GM18907 (cell line): ENCODE measurements at regions not wholly inside any gene's neighbourhood (a gene's known extent, or its start where the extent isn't known, plus 50 kb on each side); places are given as distances from the start of the nearest gene placed in this dataset.
A peak's percentile ranks its signal among the peaks of the same experiment; 100 is the strongest.
"Not testable (repeated sequence)": the region's sequence is repeated elsewhere in the genome, so short reads cannot be mapped to it uniquely, and the experiment has no call there.

Experiments
- ATAC-seq: cut with Tn5 transposase; IDR thresholded peaks from one replicate; pipeline ENCODE4 v1.9.1; 2021; ENCODE audit warnings: mild to moderate bottlenecking, moderate library complexity; ENCODE audit not compliant: unreplicated experiment

- ATAC-seq, result no peak
Measured at GRCh38 chr18:8987241-8987640, 115.3 kb upstream of the NDUFV2 start.

DNA sequence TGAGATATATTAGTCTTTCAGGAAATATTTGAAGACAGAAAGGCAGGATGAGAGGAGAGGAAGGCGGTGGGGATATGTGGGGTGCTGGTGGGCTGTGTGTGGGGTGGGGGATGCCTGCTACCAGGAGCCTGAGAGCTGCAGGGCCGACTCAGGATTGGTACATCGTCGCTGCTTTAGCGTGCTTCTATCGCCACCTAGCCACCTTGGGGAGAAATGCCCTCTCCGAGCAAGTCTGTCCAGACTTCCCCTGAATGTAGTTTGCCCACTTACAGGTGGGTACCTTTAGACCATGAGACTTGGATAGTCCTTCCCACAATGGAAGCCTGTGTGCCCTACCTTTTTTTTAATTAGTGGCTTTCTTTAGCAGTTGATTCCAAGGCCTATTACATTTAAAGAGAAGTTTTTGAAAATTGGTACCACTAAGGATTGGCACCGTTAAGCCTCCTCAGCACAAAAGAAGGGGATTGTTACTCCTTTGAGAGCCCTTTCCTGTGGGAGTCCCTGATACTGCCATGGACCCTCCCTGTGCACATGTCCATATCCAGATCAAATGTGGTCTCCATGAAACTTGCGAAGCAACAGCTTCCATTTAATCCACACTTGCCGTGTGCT is 114.1 kb upstream of the NDUFV2 start:
- peak; percentile 75 for ATAC-seq

GRCh38 chr18:8989017-8989416 is 113.5 kb upstream of the NDUFV2 start:
- ATAC-seq, result no peak

GRCh38 chr18:8989855-8990254 is 112.6 kb upstream of the NDUFV2 start:
- ATAC-seq, result no peak

- ATAC-seq, result no peak
Measured at GRCh38 chr18:8990276-8991031, 112.0 kb upstream of the NDUFV2 start.

GRCh38 chr18:8991155-8991554 is 111.3 kb upstream of the NDUFV2 start:
- no peak for ATAC-seq

GRCh38 chr18:8992500-8992899 is 110.0 kb upstream of the NDUFV2 start:
- not testable (repeated sequence) for ATAC-seq

GRCh38 chr18:8994603-8995002 is 107.9 kb upstream of the NDUFV2 start:
- ATAC-seq, result no peak

GRCh38 chr18:8995096-8995495 is 107.4 kb upstream of the NDUFV2 start:
- no peak for ATAC-seq

- ATAC-seq, result no peak
Measured at GRCh38 chr18:8996771-8997432, 105.6 kb upstream of the NDUFV2 start.

DNA sequence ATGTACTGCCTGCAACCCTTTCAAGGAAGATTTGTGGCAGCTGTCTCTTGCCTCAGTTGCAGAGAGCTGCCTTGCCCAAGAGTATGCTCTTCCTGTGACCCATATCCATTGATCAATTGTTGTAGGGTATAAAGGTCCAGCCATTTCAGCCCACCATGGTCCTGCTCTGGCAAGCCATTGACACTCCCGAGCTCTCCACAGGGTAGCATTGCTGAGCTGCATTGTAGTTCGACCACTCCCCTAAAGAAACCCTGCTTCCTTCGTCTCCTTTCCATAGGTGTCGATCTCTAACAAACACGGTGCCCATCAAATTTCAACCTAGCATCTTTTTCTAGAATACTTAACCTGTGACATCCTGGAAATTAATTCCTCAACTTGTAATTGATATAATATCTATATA is 104.9 kb upstream of the NDUFV2 start:
- no peak for ATAC-seq

DNA sequence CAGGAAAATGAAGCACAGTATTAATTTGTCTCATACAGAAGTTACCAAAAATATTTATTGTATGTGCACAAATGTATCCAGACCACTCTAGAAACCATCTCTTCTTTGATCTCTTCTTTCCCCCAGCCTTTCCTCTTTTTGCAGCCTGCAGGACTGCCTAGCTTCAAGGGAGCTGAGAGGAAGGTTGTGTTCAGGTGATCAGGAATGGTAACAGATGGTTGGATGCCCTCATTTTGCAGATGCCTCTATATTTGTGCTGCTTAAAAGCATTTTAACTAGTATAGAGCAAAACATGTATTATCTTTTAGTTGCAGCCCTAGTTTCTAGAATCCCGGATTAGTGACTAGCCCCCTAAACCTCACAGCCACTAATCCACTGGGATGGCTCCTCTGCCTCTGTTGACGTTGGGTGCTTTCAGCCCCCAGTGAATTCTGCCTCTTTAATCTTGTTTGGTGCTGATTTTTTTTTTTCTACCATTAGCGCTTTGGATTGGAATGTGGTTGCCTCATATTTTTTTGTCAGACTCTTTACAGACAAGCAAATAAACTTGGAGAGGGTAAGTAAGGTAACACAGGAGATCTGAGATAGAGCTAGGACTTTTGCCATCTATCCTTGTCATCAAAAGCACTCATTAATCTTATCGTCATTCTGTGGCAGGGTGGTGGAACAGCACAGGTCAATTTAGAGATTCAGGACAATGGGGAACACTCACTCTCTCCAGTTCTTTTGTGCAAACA is 103.8 kb upstream of the NDUFV2 start:
- ATAC-seq, result no peak

DNA sequence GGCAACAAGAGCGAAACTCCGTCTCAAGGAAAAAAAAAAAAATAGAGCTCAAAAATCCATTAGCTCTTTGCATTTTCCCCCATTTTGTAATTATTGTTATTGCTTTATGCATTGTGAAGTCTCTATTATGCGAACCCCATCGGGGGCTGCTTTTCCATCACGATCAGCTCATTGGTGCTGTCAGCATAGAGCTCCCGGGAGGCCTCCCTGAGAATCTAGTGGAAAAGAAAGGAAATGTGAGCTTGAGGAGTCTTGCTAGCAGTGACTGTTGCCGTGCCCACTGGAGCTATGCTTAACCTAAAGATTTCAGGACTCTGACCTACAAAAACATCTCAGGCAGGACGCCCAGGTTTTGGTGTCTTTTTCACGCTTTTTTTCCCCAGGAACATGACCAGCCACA is 102.6 kb upstream of the NDUFV2 start:
- no peak for ATAC-seq

- ATAC-seq, result no peak
Measured at GRCh38 chr18:9000733-9001132, 101.8 kb upstream of the NDUFV2 start.

GRCh38 chr18:9001209-9001608 is 101.3 kb upstream of the NDUFV2 start:
- ATAC-seq, result no peak

- ATAC-seq, result no peak
Measured at GRCh38 chr18:9003406-9004100, 98.9 kb upstream of the NDUFV2 start.

DNA sequence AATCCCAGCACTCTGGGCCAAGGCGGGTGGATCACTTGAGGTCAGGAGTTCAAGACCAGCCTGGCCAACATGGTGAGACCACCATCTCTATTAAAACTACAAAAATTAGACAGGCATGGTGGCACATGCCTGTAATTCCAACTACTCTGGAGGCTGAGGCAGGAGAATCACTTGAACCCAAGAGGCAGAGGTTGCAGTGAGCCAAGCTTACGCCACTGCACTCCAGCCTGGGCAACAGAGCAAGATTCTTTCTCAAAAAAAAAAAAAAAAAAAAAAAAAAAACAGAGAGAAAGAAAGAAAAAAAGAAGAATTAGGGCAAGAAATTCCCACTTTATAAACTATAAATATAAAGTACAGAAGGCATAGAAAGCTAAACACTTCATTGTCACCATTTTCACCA is 98.2 kb upstream of the NDUFV2 start:
- ATAC-seq, result not testable (repeated sequence)

DNA sequence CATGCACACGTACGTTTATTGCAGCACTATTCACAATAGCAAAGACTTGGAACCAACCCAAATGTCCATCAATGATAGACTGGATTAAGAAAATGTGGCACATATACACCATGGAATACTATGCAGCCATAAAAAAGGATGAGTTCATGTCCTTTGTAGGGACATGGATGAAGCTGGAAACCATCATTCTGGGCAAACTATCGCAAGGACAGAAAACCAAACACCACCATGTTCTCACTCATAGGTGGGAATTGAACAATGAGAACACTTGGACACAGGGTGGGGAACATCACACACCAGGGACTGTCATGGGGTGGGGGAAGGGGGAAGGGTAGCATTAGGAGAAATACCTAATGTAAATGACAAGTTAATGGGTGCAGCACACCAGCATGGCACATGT is 94.8 kb upstream of the NDUFV2 start:
- not testable (repeated sequence) for ATAC-seq

DNA sequence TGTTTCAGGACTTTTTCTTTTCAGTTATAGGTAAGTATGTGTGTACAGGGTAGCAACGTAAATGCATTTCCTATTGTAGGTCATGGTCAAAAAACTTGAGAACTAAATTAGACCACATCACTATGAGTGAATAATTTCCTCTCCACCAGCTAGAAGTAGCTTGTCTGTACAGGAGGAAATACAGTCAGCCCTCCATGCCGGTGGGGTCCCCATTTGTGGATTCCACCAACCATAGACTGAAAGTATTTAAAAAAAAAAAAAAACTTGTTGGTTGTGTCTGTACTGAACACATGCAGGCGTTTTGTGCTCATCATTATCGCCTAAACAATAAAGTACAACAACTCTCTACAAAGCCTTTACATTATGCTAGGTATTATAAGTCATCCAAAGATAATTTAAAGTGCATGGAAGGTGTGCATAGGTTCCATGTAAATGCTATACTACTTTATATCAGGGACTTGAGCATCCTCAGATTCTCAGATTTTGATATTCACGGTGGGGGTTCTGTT is 94.2 kb upstream of the NDUFV2 start:
- ATAC-seq, result no peak

DNA sequence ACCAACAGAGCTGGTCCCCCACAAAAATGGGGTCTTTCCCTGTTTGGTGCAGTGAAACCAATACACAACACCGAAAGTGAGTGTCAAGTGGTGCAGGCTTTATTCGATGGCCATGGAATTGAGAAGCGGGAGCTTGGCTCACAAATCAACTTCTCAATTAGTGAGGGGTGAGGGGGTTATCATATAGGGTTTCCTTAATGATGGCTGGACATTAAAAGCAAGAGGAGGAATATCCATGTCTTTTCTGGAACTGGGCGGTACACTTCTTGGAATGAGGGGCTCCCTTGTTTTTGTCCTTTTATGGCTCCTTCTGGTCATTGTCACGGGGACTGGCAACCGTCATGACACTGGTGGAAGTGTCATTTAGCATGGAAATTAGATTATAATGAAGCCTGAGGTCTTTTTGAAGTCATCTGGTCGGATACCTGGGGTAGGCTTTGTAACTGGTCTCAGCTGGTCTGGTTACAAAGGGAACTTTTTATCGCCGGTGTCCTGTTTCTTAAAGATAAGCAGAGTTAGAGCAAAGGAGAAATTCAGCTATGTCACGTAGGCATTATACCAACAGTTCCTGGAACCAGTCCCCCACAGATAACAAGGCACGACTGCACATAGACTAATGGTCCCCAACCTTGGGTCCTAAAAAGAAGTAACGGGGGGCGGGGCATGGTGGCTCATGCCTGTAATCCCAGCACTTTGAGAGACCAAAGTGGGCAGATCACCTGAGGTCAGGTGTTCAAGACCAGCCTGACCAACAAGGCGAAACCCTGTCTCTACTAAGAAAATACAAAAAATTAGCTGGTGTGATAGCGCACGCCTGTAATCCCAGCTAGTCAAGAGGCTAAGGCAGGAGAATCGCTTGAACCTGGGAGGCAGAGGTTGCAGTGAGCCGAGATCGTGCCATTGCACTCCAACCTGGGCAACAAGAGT is 93.5 kb upstream of the NDUFV2 start:
- no peak for ATAC-seq
